Retinal pigment epithelial cell (primary cell): ENCODE measurements at regions not wholly inside any gene's neighbourhood (a gene's known extent, or its start where the extent isn't known, plus 50 kb on each side); places are given as distances from the start of the nearest gene placed in this dataset.

Experiments
- DNase-seq: peaks from one replicate; pipeline ENCODE4 v3.0.0-alpha.2; 2010; ENCODE audit warnings: low read depth
- H3K4me3 ChIP-seq: 2 replicates; pipeline ENCODE4 v1.5.1; 2011; ENCODE audit warnings: mild to moderate bottlenecking, low read length, control low read depth, moderate library complexity
- CTCF ChIP-seq: conservative IDR thresholded peaks from 2 replicates; pipeline ENCODE4 v1.5.1; 2011; ENCODE audit warnings: low read depth, low read length, control low read depth, inconsistent platforms

- no peak overlapping the region for H3K4me3 ChIP-seq
- no peak for TF ChIP-seq CTCF
- no peak for DNase-seq
Measured at GRCh38 chr22:48908547-48908946, 919.1 kb downstream of the BRD1 start.

GRCh38 chr22:48907591-48907990, 920.1 kb downstream of the BRD1 start:
- DNase-seq = no peak
- H3K4me3 ChIP-seq = no peak overlapping the region
- TF ChIP-seq CTCF = no peak

GRCh38 chr22:48906216-48906835, 921.3 kb downstream of the BRD1 start:
- no peak for DNase-seq
- no peak for TF ChIP-seq CTCF
- no peak overlapping the region for H3K4me3 ChIP-seq

GRCh38 chr22:48905206-48905975, 922.3 kb downstream of the BRD1 start:
- DNase-seq = no peak
- H3K4me3 ChIP-seq = no peak overlapping the region
- TF ChIP-seq CTCF = no peak

- no peak for TF ChIP-seq CTCF
- DNase-seq = no peak
- no peak overlapping the region for H3K4me3 ChIP-seq
Measured at GRCh38 chr22:48902983-48903650, 924.6 kb downstream of the BRD1 start.

GRCh38 chr22:48902001-48902869, 925.4 kb downstream of the BRD1 start:
- no peak overlapping the region for H3K4me3 ChIP-seq
- TF ChIP-seq CTCF = no peak
- DNase-seq = no peak
